ENCODE measurements at regions not wholly inside any gene's neighbourhood (a gene's known extent, or its start where the extent isn't known, plus 50 kb on each side); places are given as distances from the start of the nearest gene placed in this dataset.

DNA sequence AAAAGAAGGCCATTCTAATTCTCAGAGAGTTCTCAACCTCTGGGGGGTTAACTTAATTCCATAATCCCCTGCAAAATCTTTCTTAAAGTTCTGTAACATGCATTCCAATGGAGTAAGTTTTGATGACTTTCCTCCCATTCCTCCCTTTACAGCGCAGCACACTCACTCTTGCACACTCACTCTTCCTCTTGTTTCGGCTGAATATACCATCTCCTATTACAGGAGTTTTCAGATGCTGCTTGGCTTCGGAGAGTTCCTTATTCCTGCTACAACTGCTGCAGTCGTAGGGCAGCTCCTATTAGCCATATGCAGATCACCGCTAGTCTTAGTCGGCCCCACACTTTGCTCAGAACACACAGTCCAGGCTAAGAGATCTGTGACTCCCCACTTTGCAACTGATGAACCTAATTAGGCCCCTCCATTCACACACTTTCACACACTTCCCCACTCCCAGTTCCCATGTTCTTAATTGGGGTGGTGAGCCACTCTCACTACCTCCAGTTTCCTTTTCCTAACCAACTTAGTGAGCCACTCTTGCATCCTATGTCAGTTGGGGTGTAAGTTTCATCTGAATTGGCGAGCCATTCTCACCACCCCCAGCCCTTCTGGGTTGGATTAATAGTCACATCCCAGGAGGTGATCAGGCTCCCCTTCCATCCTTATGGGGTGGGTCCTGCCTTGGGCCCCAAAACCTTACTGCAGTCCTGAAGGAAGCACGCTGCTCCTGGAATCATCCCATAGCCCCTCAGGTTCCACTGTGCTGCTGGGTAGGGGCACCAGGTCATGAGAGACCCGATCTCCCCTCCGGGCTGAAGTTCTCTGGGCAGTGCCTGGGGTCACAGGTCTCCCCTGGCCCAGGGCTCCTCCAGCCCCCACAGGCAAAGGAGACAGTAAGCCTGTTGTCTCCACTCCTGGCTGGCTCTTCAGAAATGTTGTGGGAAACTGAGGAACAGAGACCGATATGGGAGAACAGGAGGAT lies 53.9 kb downstream of the OR10H4 start:
- TF ChIP-seq POLR2A (IDR thresholded peaks at IDR 0.05) = no peak
- TF ChIP-seq, protein P1, sequence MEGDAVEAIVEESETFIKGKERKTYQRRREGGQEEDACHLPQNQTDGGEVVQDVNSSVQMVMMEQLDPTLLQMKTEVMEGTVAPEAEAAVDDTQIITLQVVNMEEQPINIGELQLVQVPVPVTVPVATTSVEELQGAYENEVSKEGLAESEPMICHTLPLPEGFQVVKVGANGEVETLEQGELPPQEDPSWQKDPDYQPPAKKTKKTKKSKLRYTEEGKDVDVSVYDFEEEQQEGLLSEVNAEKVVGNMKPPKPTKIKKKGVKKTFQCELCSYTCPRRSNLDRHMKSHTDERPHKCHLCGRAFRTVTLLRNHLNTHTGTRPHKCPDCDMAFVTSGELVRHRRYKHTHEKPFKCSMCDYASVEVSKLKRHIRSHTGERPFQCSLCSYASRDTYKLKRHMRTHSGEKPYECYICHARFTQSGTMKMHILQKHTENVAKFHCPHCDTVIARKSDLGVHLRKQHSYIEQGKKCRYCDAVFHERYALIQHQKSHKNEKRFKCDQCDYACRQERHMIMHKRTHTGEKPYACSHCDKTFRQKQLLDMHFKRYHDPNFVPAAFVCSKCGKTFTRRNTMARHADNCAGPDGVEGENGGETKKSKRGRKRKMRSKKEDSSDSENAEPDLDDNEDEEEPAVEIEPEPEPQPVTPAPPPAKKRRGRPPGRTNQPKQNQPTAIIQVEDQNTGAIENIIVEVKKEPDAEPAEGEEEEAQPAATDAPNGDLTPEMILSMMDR (IDR thresholded peaks at IDR 0.05) = no peak

All from ovary (tissue), 3 donors.